Hepatocyte (in vitro differentiated cells): ENCODE measurements at regions not wholly inside any gene's neighbourhood (a gene's known extent, or its start where the extent isn't known, plus 50 kb on each side); places are given as distances from the start of the nearest gene placed in this dataset.

Experiments used
- DNase-seq: peaks from one replicate; pipeline ENCODE4 v3.0.0-alpha.2; 2016; ENCODE audit warnings: low spot score
- H2AFZ ChIP-seq: fragments of 200-600 bp; sonication (generic); 2 replicates; pipeline ENCODE4 v1.6.0; 2016; ENCODE audit warnings: antibody characterized with exemption, mild to moderate bottlenecking
- H3K27ac ChIP-seq: fragments of 200-600 bp; sonication (generic); 2 replicates; pipeline ENCODE4 v1.5.1; 2016; ENCODE audit warnings: mild to moderate bottlenecking
- H3K27me3 ChIP-seq: fragments of 200-600 bp; sonication (generic); 2 replicates; pipeline ENCODE4 v1.6.1; 2016
- H3K36me3 ChIP-seq: fragments of 200-600 bp; sonication (generic); replicated peaks from 2 replicates; pipeline ENCODE4 v1.5.1; 2016; ENCODE audit warnings: low read depth; ENCODE audit not compliant: insufficient read depth
- H3K4me1 ChIP-seq: fragments of 200-600 bp; sonication (generic); 2 replicates; pipeline ENCODE4 v1.5.1; 2016; ENCODE audit warnings: mild to moderate bottlenecking, moderate library complexity; ENCODE audit not compliant: insufficient read depth
- H3K4me2 ChIP-seq: fragments of 200-600 bp; sonication (generic); 2 replicates; pipeline ENCODE4 v1.6.0; 2016
- H3K4me3 ChIP-seq: fragments of 200-600 bp; sonication (generic); 2 replicates; pipeline ENCODE4 v1.5.1; 2016; ENCODE audit warnings: mild to moderate bottlenecking
- H3K79me2 ChIP-seq: fragments of 200-600 bp; sonication (generic); 2 replicates; pipeline ENCODE4 v1.6.0; 2017; ENCODE audit warnings: mild to moderate bottlenecking
- H3K9me2 ChIP-seq: fragments of 200-600 bp; sonication (generic); replicated peaks from 2 replicates; pipeline ENCODE4 v1.6.0; 2017; ENCODE audit warnings: mild to moderate bottlenecking; ENCODE audit not compliant: insufficient read depth
- H3K9me3 ChIP-seq: fragments of 200-600 bp; sonication (generic); 2 replicates; pipeline ENCODE4 v1.5.1; 2016; ENCODE audit warnings: low read depth, mild to moderate bottlenecking
- H4K20me1 ChIP-seq: fragments of 200-600 bp; sonication (generic); 2 replicates; pipeline ENCODE4 v1.6.0; 2016; ENCODE audit warnings: mild to moderate bottlenecking; ENCODE audit not compliant: insufficient read depth, poor library complexity, severe bottlenecking
- EZH2 ChIP-seq: fragments of 200-600 bp; sonication (generic); IDR thresholded peaks from 2 replicates; pipeline ENCODE4 v1.6.1; 2016; ENCODE audit warnings: antibody characterized with exemption, mild to moderate bottlenecking, borderline replicate concordance
- EZH2phosphoT487 ChIP-seq: fragments of 200-600 bp; sonication (generic); IDR thresholded peaks from one replicate; pipeline ENCODE4 v1.6.1; 2018; ENCODE audit warnings: antibody characterized with exemption, mild to moderate bottlenecking, low read depth, moderate library complexity; ENCODE audit not compliant: unreplicated experiment, severe bottlenecking
- WGBS: methylation state at CpG from one replicate; pipeline ENCODE4 v1.1.6; 2016; ENCODE audit warnings: low lambda C conversion rate; ENCODE audit errors: missing lambda C conversion rate; 5-methylcytosine and 5-hydroxymethylcytosine counted together
- TF ChIP-seq, protein P1 (sequence below): fragments of 200-600 bp; sonication (generic); IDR thresholded peaks from 2 replicates; pipeline ENCODE4 v1.5.1; 2016; ENCODE audit warnings: antibody characterized with exemption, mild to moderate bottlenecking; ENCODE audit not compliant: poor library complexity

DNA sequence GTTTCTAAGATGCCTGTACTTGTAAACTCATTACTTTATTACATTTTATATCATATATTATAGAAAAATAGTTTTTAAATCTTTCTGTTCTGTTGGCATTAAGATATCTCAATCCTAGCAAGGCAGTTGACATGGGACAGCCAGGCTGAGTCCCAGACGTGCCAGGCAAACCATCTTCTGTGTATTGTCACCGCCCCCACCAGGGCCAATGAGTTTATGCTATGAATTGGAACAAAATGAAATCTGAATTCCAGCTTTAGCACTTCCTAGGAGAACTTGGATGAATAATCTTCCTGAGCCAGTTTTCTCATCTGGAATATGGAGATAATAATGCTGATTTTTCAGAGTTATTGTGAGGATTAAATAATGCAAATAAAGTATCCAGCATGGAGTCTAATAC lies 79.9 kb upstream of the GSX1 start:
- TF ChIP-seq, protein P1, sequence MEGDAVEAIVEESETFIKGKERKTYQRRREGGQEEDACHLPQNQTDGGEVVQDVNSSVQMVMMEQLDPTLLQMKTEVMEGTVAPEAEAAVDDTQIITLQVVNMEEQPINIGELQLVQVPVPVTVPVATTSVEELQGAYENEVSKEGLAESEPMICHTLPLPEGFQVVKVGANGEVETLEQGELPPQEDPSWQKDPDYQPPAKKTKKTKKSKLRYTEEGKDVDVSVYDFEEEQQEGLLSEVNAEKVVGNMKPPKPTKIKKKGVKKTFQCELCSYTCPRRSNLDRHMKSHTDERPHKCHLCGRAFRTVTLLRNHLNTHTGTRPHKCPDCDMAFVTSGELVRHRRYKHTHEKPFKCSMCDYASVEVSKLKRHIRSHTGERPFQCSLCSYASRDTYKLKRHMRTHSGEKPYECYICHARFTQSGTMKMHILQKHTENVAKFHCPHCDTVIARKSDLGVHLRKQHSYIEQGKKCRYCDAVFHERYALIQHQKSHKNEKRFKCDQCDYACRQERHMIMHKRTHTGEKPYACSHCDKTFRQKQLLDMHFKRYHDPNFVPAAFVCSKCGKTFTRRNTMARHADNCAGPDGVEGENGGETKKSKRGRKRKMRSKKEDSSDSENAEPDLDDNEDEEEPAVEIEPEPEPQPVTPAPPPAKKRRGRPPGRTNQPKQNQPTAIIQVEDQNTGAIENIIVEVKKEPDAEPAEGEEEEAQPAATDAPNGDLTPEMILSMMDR, result peak; percentile 30
- TF ChIP-seq EZH2phosphoT487, result no peak
- WGBS, result 59% methylated on average over 2 of the region's 2 CpGs

DNA sequence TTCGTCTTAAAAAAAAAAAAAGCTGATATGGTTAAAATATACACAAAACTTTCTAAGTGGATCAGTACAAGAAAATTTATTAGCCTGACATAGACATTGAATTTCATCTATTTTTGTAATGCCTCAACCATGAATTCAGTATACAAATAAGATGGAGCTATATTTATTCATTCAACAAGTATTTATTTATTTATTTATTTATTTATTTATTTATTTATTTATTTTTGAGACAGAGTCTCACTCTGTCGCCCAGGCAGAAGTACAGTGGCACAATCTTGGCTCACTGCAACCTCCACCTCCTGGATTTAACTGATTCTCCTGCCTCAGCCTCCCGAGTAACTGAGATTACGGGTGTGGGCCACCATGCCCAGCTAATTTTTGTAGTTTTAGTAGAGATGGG lies 78.5 kb upstream of the GSX1 start:
- Histone ChIP-seq H2AFZ (no peak overlapping the region), H3K4me2 (no peak overlapping the region), H3K9me2 (no peaks in the 10 kb centered on the region), H3K4me1 (no peaks in the 10 kb centered on the region), H3K27me3 (peaks cover 4% of the 10 kb centered on the region), H3K9me3 (no peaks in the 10 kb centered on the region), H3K27ac (no peak overlapping the region), H3K79me2 (no peaks in the 10 kb centered on the region), H3K36me3 (no peaks in the 10 kb centered on the region), H4K20me1 (no peaks in the 10 kb centered on the region), H3K4me3 (no peak overlapping the region)
- no peak for TF ChIP-seq EZH2phosphoT487
- TF ChIP-seq, protein P1, result no peak
- 98% methylated on average over 4 of the region's 4 CpGs for WGBS
- no peak for DNase-seq

More for the DNA sequence above, 79.9 kb upstream of the GSX1 start:
- no peaks in the 10 kb centered on the region for H3K79me2 ChIP-seq
- DNase-seq, result peak; percentile 35
- H2AFZ ChIP-seq, result no peak overlapping the region
- no peak overlapping the region for H3K4me2 ChIP-seq
- H3K27me3 ChIP-seq, result peaks cover 2% of the 10 kb centered on the region
- no peaks in the 10 kb centered on the region for H3K36me3 ChIP-seq
- no peak overlapping the region for H3K27ac ChIP-seq
- no peaks in the 10 kb centered on the region for H3K9me3 ChIP-seq
- no peaks in the 10 kb centered on the region for H3K4me1 ChIP-seq
- H3K4me3 ChIP-seq, result no peak overlapping the region
- H3K9me2 ChIP-seq, result no peaks in the 10 kb centered on the region
- H4K20me1 ChIP-seq, result no peaks in the 10 kb centered on the region

DNA sequence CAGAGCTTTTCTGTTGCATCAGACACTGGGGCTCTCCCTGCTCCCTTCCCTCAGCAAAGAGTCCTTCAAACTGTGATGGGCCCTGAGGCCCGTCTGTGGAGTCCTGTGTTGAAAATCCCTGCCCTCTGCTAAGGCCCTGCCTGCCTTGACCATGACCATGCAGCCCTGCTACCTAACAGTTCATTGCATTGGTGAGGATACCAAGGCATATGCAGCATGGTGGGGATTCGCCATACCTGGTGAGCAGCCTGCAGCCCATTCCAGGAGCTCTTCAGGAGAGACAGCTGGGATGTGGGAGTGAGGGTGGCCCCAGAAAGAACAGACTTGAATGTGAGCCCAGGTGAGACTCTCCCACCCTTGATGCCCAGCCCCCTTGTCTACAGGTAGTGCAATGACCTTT lies 70.6 kb upstream of the GSX1 start:
- WGBS, result 94% methylated on average over 2 of the region's 2 CpGs
- Histone ChIP-seq H3K36me3 (no peaks in the 10 kb centered on the region), H3K79me2 (no peaks in the 10 kb centered on the region), H3K27ac (no peak overlapping the region), H3K4me1 (no peaks in the 10 kb centered on the region), H3K27me3 (peaks cover 4% of the 10 kb centered on the region), H2AFZ (no peak overlapping the region), H3K9me3 (no peaks in the 10 kb centered on the region), H3K4me3 (no peak overlapping the region), H3K9me2 (no peaks in the 10 kb centered on the region), H4K20me1 (no peaks in the 10 kb centered on the region), H3K4me2 (no peak overlapping the region)
- DNase-seq, result no peak
- TF ChIP-seq EZH2phosphoT487, result no peak
- TF ChIP-seq, protein P1, result no peak
- TF ChIP-seq EZH2, result no peak

DNA sequence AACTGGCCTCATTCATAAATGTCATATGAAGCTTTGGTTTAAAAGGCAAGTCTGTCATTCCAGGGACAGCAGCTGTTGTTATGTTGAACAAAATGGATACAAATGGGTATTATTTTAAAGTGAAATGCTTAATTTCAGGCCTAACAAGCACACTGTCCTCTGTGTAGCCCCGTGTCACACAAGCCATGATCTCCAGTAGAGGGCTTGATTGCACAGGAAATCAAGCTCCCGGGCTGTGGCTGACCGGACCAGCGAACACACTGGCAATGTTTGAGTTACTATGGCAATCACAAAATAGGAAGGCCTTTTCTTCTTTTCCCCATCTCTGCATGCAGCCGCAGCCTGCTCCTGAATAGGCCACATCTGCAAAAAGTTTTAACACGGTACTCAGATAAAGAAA lies 64.0 kb upstream of the GSX1 start:
- Histone ChIP-seq H3K9me3 (no peaks in the 10 kb centered on the region), H3K27ac (no peak overlapping the region), H3K4me3 (no peak overlapping the region), H2AFZ (no peak overlapping the region), H3K9me2 (no peaks in the 10 kb centered on the region), H3K4me1 (no peaks in the 10 kb centered on the region), H3K4me2 (no peak overlapping the region), H3K36me3 (no peaks in the 10 kb centered on the region), H3K27me3 (peaks cover 3% of the 10 kb centered on the region), H4K20me1 (no peaks in the 10 kb centered on the region), H3K79me2 (no peaks in the 10 kb centered on the region)
- WGBS, result 54% methylated on average over 6 of the region's 6 CpGs
- TF ChIP-seq, protein P1, result peak; percentile 7
- no peak for TF ChIP-seq EZH2
- DNase-seq, result no peak
